ENCODE measurements at regions not wholly inside any gene's neighbourhood (a gene's known extent, or its start where the extent isn't known, plus 50 kb on each side); places are given as distances from the start of the nearest gene placed in this dataset.
"Not testable (repeated sequence)": the region's sequence is repeated elsewhere in the genome, so short reads cannot be mapped to it uniquely, and the experiment has no call there.

GRCh38 chr7:149559711-149560110 lies 62.1 kb upstream of the ZNF746 start:
- DNase-seq (ENCODE audit: low read depth), result peak; percentile 68
- H3K4me3 ChIP-seq (ENCODE audit: control insufficient read depth, low read depth, low read length), result no peak overlapping the region
- TF ChIP-seq, protein P1, sequence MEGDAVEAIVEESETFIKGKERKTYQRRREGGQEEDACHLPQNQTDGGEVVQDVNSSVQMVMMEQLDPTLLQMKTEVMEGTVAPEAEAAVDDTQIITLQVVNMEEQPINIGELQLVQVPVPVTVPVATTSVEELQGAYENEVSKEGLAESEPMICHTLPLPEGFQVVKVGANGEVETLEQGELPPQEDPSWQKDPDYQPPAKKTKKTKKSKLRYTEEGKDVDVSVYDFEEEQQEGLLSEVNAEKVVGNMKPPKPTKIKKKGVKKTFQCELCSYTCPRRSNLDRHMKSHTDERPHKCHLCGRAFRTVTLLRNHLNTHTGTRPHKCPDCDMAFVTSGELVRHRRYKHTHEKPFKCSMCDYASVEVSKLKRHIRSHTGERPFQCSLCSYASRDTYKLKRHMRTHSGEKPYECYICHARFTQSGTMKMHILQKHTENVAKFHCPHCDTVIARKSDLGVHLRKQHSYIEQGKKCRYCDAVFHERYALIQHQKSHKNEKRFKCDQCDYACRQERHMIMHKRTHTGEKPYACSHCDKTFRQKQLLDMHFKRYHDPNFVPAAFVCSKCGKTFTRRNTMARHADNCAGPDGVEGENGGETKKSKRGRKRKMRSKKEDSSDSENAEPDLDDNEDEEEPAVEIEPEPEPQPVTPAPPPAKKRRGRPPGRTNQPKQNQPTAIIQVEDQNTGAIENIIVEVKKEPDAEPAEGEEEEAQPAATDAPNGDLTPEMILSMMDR (IDR thresholded peaks at IDR 0.05; ENCODE audit: control insufficient read depth, insufficient read depth, low read depth, low read length, missing control alignments), result no peak

GRCh38 chr7:149558149-149558861 lies 60.7 kb upstream of the ZNF746 start:
- DNase-seq (ENCODE audit: low read depth), result peak; percentile 23
- TF ChIP-seq, protein P1 (IDR thresholded peaks at IDR 0.05; ENCODE audit: control insufficient read depth, insufficient read depth, low read depth, low read length, missing control alignments), result no peak
- no peak overlapping the region for H3K4me3 ChIP-seq (ENCODE audit: control insufficient read depth, low read depth, low read length)

GRCh38 chr7:149556525-149556924 lies 58.9 kb upstream of the ZNF746 start:
- not testable (repeated sequence) for DNase-seq (ENCODE audit: low read depth); H3K4me3 ChIP-seq (ENCODE audit: control insufficient read depth, low read depth, low read length)

DNA sequence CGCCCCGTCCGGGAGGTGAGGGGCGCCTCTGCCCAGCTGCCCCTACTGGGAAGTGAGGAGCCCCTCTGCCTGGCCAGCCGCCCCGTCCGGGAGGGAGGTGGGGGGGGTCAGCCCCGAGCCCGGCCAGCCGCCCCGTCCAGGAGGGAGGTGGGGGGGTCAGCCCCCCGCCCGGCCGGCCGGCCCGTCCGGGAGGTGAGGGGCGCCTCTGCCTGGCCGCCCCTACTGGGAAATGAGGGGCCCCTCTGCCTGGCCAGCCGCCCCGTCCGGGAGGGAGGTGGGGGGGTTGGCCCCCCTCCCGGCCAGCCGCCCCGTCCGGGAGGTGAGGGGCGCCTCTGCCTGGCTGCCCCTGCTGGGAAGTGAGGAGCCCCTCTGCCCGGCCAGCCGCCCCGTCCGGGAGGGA lies 57.2 kb upstream of the ZNF746 start:
- not testable (repeated sequence) for DNase-seq (ENCODE audit: low read depth)

DNA sequence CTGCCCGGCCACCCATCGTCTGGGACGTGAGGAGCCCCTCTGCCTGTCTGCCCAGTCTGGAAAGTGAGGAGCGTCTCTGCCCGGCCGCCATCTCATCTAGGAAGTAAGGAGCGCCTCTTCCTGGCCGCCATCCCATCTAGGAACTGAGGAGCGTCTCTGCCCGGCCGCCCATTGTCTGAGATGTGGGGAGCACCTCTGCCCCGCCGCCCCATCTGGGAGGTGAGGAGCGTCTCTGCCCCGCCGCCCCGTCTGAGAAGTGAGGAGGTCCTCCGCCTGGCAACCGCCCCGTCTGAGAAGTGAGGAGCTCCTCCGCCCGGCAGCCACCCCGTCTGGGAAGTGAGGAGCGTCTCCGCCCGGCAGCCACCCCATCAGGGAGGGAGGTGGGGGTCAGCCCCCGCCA lies 56.4 kb upstream of the ZNF746 start:
- not testable (repeated sequence) for DNase-seq (ENCODE audit: low read depth)

More for the DNA sequence above, 57.2 kb upstream of the ZNF746 start:
- not testable (repeated sequence) for H3K4me3 ChIP-seq (ENCODE audit: control insufficient read depth, low read depth, low read length)

GRCh38 chr7:149552799-149553198 lies 55.2 kb upstream of the ZNF746 start:
- H3K4me3 ChIP-seq (ENCODE audit: control insufficient read depth, low read depth, low read length), result no peak overlapping the region
- TF ChIP-seq, protein P1 (IDR thresholded peaks at IDR 0.05; ENCODE audit: control insufficient read depth, insufficient read depth, low read depth, low read length, missing control alignments), result no peak
- DNase-seq (ENCODE audit: low read depth), result no peak

More for the DNA sequence above, 56.4 kb upstream of the ZNF746 start:
- not testable (repeated sequence) for H3K4me3 ChIP-seq (ENCODE audit: control insufficient read depth, low read depth, low read length)

Data from AG09309 (cell line).